H9 (cell line): ENCODE measurements at regions not wholly inside any gene's neighbourhood (a gene's known extent, or its start where the extent isn't known, plus 50 kb on each side); places are given as distances from the start of the nearest gene placed in this dataset.

Experiments
- DNase-seq: peaks from one replicate; pipeline ENCODE4 v3.0.0-alpha.2; 2017
- H2AFZ ChIP-seq: one replicate; pipeline ENCODE4 v1.6.1; 2013; ENCODE audit warnings: mild to moderate bottlenecking, low read length, control low read depth, moderate library complexity
- H2AK5ac ChIP-seq: 2 replicates; pipeline ENCODE4 v1.6.1; 2013; ENCODE audit warnings: low read length, control low read depth, mixed read lengths; ENCODE audit not compliant: insufficient read length
- H2BK120ac ChIP-seq: one replicate; pipeline ENCODE4 v1.6.1; 2013; ENCODE audit warnings: low read depth, mild to moderate bottlenecking, low read length, control low read depth, inconsistent platforms; ENCODE audit not compliant: poor library complexity, severe bottlenecking
- H2BK12ac ChIP-seq: 2 replicates; pipeline ENCODE4 v1.6.1; 2013; ENCODE audit warnings: low read length, control low read depth, mixed read lengths, low read depth; ENCODE audit not compliant: insufficient read length
- H2BK15ac ChIP-seq: 2 replicates; pipeline ENCODE4 v1.6.1; 2013; ENCODE audit warnings: low read depth, low read length, control low read depth
- H2BK20ac ChIP-seq: one replicate; pipeline ENCODE4 v1.6.1; 2013; ENCODE audit warnings: low read depth, mild to moderate bottlenecking, low read length, control low read depth, inconsistent platforms; ENCODE audit not compliant: poor library complexity, severe bottlenecking
- H2BK5ac ChIP-seq: 2 replicates; pipeline ENCODE4 v1.6.1; 2013; ENCODE audit warnings: low read length, control low read depth, mixed read lengths; ENCODE audit not compliant: insufficient read length
- H3K14ac ChIP-seq: 2 replicates; pipeline ENCODE4 v1.6.1; 2013; ENCODE audit warnings: low read length, control low read depth; ENCODE audit not compliant: insufficient read depth
- H3K18ac ChIP-seq: 2 replicates; pipeline ENCODE4 v1.6.1; 2013; ENCODE audit warnings: low read depth, mild to moderate bottlenecking, mixed read lengths, low read length, control low read depth; ENCODE audit not compliant: insufficient read length
- H3K23ac ChIP-seq: 2 replicates; pipeline ENCODE4 v1.6.1; 2013; ENCODE audit warnings: low read length, control low read depth, mixed read lengths, low read depth; ENCODE audit not compliant: insufficient read length
- H3K23me2 ChIP-seq: 2 replicates; pipeline ENCODE4 v1.6.1; 2013; ENCODE audit warnings: low read depth, mild to moderate bottlenecking, mixed read lengths, low read length, control low read depth; ENCODE audit not compliant: insufficient read length, poor library complexity, severe bottlenecking
- H3K27ac ChIP-seq: 2 replicates; pipeline ENCODE4 v1.5.1; 2013; ENCODE audit warnings: low read length, control low read depth, mixed read lengths, low read depth; ENCODE audit not compliant: insufficient read length
- H3K27me3 ChIP-seq: 2 replicates; pipeline ENCODE4 v1.6.1; 2013; ENCODE audit warnings: low read length, control low read depth, inconsistent platforms; ENCODE audit not compliant: insufficient read depth
- H3K4ac ChIP-seq: 2 replicates; pipeline ENCODE4 v1.6.1; 2013; ENCODE audit warnings: low read depth, mild to moderate bottlenecking, control low read depth, inconsistent platforms, low read length, moderate library complexity
- H3K4me1 ChIP-seq: 2 replicates; pipeline ENCODE4 v1.6.1; 2013; ENCODE audit warnings: low read length, control low read depth, inconsistent platforms; ENCODE audit not compliant: insufficient read depth
- H3K4me2 ChIP-seq: 2 replicates; pipeline ENCODE4 v1.6.1; 2013; ENCODE audit warnings: low read length, control low read depth, mixed read lengths; ENCODE audit not compliant: insufficient read length, insufficient read depth
- H3K56ac ChIP-seq: 2 replicates; pipeline ENCODE4 v1.6.1; 2013; ENCODE audit warnings: low read depth, mild to moderate bottlenecking, mixed read lengths, low read length, control low read depth; ENCODE audit not compliant: insufficient read length
- H3K79me1 ChIP-seq: 2 replicates; pipeline ENCODE4 v1.6.1; 2013; ENCODE audit warnings: low read depth, mild to moderate bottlenecking, moderate library complexity, low read length, control low read depth, inconsistent platforms; ENCODE audit not compliant: insufficient read depth, poor library complexity, severe bottlenecking
- H3K79me2 ChIP-seq: 2 replicates; pipeline ENCODE4 v1.6.1; 2013; ENCODE audit warnings: low read length, control low read depth, inconsistent platforms; ENCODE audit not compliant: insufficient read depth
- H3K9ac ChIP-seq: 2 replicates; pipeline ENCODE4 v1.6.1; 2013; ENCODE audit warnings: low read length, control low read depth, mixed read lengths; ENCODE audit not compliant: insufficient read length; ENCODE audit errors: extremely low read depth
- H3K9me3 ChIP-seq: one replicate; pipeline ENCODE4 v1.6.1; 2013; ENCODE audit warnings: low read depth, low read length, inconsistent platforms; ENCODE audit not compliant: control insufficient read depth
- H3T11ph ChIP-seq: one replicate; pipeline ENCODE4 v1.6.1; 2013; ENCODE audit warnings: mild to moderate bottlenecking, low read length, control low read depth, inconsistent platforms
- H4K20me1 ChIP-seq: one replicate; pipeline ENCODE4 v1.6.1; 2013; ENCODE audit not compliant: control insufficient read depth, insufficient read length, insufficient read depth
- H4K5ac ChIP-seq: 2 replicates; pipeline ENCODE4 v1.6.1; 2013; ENCODE audit warnings: low read depth, mild to moderate bottlenecking, mixed read lengths, low read length, control low read depth; ENCODE audit not compliant: insufficient read length
- H4K8ac ChIP-seq: replicated peaks from 2 replicates; pipeline ENCODE4 v1.6.1; 2013; ENCODE audit warnings: low read length, control low read depth, mixed read lengths, low read depth; ENCODE audit not compliant: insufficient read length
- H4K91ac ChIP-seq: 2 replicates; pipeline ENCODE4 v1.6.1; 2013; ENCODE audit warnings: low read depth, mild to moderate bottlenecking, moderate library complexity, mixed read lengths, low read length, control low read depth; ENCODE audit not compliant: insufficient read length
- H3K27ac Mint-ChIP-seq, 3 experiments: 2 replicates in 2 of 3; 3 replicates in 1 of 3; pipeline ENCODE4 v1.8.0; 2020 to 2021; ENCODE audit warnings: mixed read lengths in 3 of 3, mild to moderate bottlenecking in 1 of 3, moderate library complexity in 1 of 3
- H3K27me3 Mint-ChIP-seq: 2 replicates; pipeline ENCODE4 v1.8.0; 2021; ENCODE audit warnings: low read depth, mild to moderate bottlenecking, moderate library complexity, mixed read lengths
- H3K36me3 Mint-ChIP-seq, 3 experiments: 2 replicates in 2 of 3; 3 replicates in 1 of 3; pipeline ENCODE4 v1.8.0; 2020 to 2021; ENCODE audit warnings: low read depth in 3 of 3, mixed read lengths in 3 of 3; ENCODE audit not compliant: insufficient read depth in 1 of 3
- H3K4me1 Mint-ChIP-seq, 2 experiments: 2 replicates each; pipeline ENCODE4 v1.8.0; 2020; ENCODE audit warnings: mixed read lengths in 2 of 2
- H3K4me3 Mint-ChIP-seq, 2 experiments: 2 replicates in 1 of 2; 3 replicates in 1 of 2; pipeline ENCODE4 v1.8.0; 2020 to 2021; ENCODE audit warnings: mild to moderate bottlenecking in 2 of 2, mixed read lengths in 2 of 2, moderate library complexity in 1 of 2
- H3K9me3 Mint-ChIP-seq, 2 experiments: 2 replicates in 1 of 2; 3 replicates in 1 of 2; pipeline ENCODE4 v1.8.0; 2020; ENCODE audit warnings: mild to moderate bottlenecking in 2 of 2, mixed read lengths in 2 of 2, moderate library complexity in 1 of 2
- WGBS: extraction: QIAGEN DNeasy Blood & Tissue Kit; methylation state at CpG from one replicate; pipeline ENCODE4 v1.1.7; 2013; ENCODE audit warnings: missing lambda C conversion rate, low lambda C conversion rate, mixed read lengths; ENCODE audit not compliant: insufficient read length; ENCODE audit errors: extremely low coverage; 5-methylcytosine and 5-hydroxymethylcytosine counted together
- TF ChIP-seq, protein P1 (sequence below): fragments of 200-600 bp; sonication (generic); conservative IDR thresholded peaks from 3 replicates; pipeline ENCODE4 v1.8.0; 2021; ENCODE audit warnings: antibody characterized with exemption, mild to moderate bottlenecking

DNA sequence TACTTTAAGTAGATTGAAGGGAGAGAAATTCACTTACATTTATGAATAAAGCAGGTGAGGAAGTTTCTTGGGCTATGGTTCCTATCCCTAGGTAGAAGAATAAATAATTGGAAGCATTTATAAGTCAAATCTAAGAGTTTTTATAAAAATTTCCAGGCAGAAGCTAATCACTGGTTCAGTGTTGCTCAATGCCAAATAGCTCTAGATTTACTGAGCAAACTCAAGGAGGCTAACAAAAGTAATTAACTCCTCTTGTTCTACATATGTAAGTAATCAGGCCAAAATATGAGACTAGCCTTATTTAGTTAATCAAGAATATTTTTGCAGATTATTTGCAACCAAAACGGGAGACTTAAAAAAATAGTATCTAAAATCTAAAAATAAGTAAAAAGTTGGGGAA is 472.3 kb downstream of the PLK2 start:
- TF ChIP-seq, protein P1, sequence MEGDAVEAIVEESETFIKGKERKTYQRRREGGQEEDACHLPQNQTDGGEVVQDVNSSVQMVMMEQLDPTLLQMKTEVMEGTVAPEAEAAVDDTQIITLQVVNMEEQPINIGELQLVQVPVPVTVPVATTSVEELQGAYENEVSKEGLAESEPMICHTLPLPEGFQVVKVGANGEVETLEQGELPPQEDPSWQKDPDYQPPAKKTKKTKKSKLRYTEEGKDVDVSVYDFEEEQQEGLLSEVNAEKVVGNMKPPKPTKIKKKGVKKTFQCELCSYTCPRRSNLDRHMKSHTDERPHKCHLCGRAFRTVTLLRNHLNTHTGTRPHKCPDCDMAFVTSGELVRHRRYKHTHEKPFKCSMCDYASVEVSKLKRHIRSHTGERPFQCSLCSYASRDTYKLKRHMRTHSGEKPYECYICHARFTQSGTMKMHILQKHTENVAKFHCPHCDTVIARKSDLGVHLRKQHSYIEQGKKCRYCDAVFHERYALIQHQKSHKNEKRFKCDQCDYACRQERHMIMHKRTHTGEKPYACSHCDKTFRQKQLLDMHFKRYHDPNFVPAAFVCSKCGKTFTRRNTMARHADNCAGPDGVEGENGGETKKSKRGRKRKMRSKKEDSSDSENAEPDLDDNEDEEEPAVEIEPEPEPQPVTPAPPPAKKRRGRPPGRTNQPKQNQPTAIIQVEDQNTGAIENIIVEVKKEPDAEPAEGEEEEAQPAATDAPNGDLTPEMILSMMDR, result no peak
- Histone ChIP-seq H3K4me2 (no peak overlapping the region), H4K8ac (no peak overlapping the region), H2AFZ (no peak overlapping the region), H4K20me1 (no peaks in the 10 kb centered on the region), H2BK120ac (no peak overlapping the region), H4K5ac (no peak overlapping the region), H3K79me1 (no peaks in the 10 kb centered on the region), H3K9ac (no peak overlapping the region), H3K18ac (no peak overlapping the region), H2BK5ac (no peak overlapping the region), H3K23ac (no peak overlapping the region), H3T11ph (no peak overlapping the region), H3K4ac (no peak overlapping the region), H2AK5ac (no peak overlapping the region), H3K23me2 (no peaks in the 10 kb centered on the region), H3K27me3 (no peaks in the 10 kb centered on the region), H2BK20ac (no peak overlapping the region), H2BK15ac (no peak overlapping the region), H3K9me3 (no peaks in the 10 kb centered on the region), H2BK12ac (no peak overlapping the region), H3K27ac (no peak overlapping the region), H3K14ac (no peak overlapping the region), H4K91ac (no peak overlapping the region), H3K56ac (no peak overlapping the region), H3K79me2 (no peaks in the 10 kb centered on the region), H3K4me1 (no peaks in the 10 kb centered on the region)
- Mint-ChIP-seq H3K4me3 (no peak overlapping the region), H3K27ac (no peak overlapping the region), H3K4me1 (peaks cover 3 to 6% of the 10 kb centered on the region in 2 experiments; a peak in 2 of 4 replicates), H3K27me3 (no peaks in the 10 kb centered on the region), H3K36me3 (no peaks in the 10 kb centered on the region), H3K9me3 (no peaks in the 10 kb centered on the region)
- DNase-seq, result no peak
- WGBS, result no CpG with 5 or more reads among the region's 1 CpG
